ENCODE measurements at regions not wholly inside any gene's neighbourhood (a gene's known extent, or its start where the extent isn't known, plus 50 kb on each side); places are given as distances from the start of the nearest gene placed in this dataset.

GRCh38 chr2:40734797-40735196 is 282.9 kb upstream of the SLC8A1 start:
- TF ChIP-seq POLR2A (IDR thresholded peaks at IDR 0.05; ENCODE audit: low read depth, low read length) (no peak), POLR2AphosphoS5 (IDR thresholded peaks at IDR 0.05; ENCODE audit: low read depth, low read length) (no peak), TAF1 (IDR thresholded peaks at IDR 0.05; ENCODE audit: low read depth, low read length) (no peak), PAX5 (IDR thresholded peaks at IDR 0.05; ENCODE audit: insufficient read depth, low read length, severe bottlenecking) (no peak), SPI1 (IDR thresholded peaks at IDR 0.05; ENCODE audit: low read depth, low read length) (no peak)
